A673 (cell line): ENCODE measurements at regions not wholly inside any gene's neighbourhood (a gene's known extent, or its start where the extent isn't known, plus 50 kb on each side); places are given as distances from the start of the nearest gene placed in this dataset.

Experiments
- EZH2 ChIP-seq: fragments of 200-600 bp; sonication (generic); IDR thresholded peaks from 2 replicates; pipeline ENCODE4 v1.6.1; 2017; ENCODE audit warnings: borderline replicate concordance, low read depth, mild to moderate bottlenecking, mixed read lengths, antibody characterized with exemption, low read length; ENCODE audit not compliant: poor library complexity, severe bottlenecking
- TF ChIP-seq, protein P1 (sequence below): fragments of 300-800, 200-600 bp; sonication (generic); conservative IDR thresholded peaks from 2 replicates; pipeline ENCODE4 v1.5.1; 2017; ENCODE audit warnings: low read depth, mild to moderate bottlenecking, antibody characterized with exemption, low read length, moderate library complexity, mixed read lengths

DNA sequence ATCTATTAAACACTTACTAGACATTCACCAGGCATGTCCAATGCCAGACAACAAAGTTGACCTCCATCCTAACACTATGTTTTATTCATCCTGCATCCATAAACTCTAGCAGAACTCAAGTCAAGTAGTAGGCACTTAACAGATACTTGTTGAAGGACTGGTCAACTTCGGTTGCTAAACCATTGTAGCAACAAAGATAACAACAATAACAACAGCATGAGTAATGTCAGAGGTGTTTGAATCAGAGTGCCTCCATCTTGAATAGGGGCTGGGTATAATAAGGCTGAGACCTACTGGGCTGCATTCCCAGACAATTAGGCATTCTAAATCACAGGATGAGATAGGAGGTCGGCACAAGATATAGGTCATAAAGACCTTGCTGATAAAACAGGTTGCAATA lies 180.5 kb upstream of the ZNF462 start:
- TF ChIP-seq, protein P1, sequence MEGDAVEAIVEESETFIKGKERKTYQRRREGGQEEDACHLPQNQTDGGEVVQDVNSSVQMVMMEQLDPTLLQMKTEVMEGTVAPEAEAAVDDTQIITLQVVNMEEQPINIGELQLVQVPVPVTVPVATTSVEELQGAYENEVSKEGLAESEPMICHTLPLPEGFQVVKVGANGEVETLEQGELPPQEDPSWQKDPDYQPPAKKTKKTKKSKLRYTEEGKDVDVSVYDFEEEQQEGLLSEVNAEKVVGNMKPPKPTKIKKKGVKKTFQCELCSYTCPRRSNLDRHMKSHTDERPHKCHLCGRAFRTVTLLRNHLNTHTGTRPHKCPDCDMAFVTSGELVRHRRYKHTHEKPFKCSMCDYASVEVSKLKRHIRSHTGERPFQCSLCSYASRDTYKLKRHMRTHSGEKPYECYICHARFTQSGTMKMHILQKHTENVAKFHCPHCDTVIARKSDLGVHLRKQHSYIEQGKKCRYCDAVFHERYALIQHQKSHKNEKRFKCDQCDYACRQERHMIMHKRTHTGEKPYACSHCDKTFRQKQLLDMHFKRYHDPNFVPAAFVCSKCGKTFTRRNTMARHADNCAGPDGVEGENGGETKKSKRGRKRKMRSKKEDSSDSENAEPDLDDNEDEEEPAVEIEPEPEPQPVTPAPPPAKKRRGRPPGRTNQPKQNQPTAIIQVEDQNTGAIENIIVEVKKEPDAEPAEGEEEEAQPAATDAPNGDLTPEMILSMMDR: no peak
- no peak for TF ChIP-seq EZH2
